Neuronal stem cell (in vitro differentiated cells): ENCODE measurements at regions not wholly inside any gene's neighbourhood (a gene's known extent, or its start where the extent isn't known, plus 50 kb on each side); places are given as distances from the start of the nearest gene placed in this dataset.

Source experiments
- DNase-seq: peaks from one replicate; pipeline ENCODE4 v3.0.0-alpha.2; 2013; ENCODE audit warnings: low spot score
- H2AFZ ChIP-seq: one replicate; pipeline ENCODE4 v1.6.1; 2013; ENCODE audit warnings: mild to moderate bottlenecking, low read length, inconsistent platforms
- H2AK5ac ChIP-seq: 2 replicates; pipeline ENCODE4 v1.6.1; 2013; ENCODE audit warnings: low read depth, mild to moderate bottlenecking, inconsistent platforms, low read length, moderate library complexity, mixed read lengths
- H2BK120ac ChIP-seq: 2 replicates; pipeline ENCODE4 v1.6.1; 2013; ENCODE audit warnings: low read depth, mild to moderate bottlenecking, inconsistent platforms, low read length, moderate library complexity, mixed read lengths
- H2BK12ac ChIP-seq: one replicate; pipeline ENCODE4 v1.6.1; 2013; ENCODE audit warnings: low read length, inconsistent platforms
- H2BK15ac ChIP-seq: 2 replicates; pipeline ENCODE4 v1.6.1; 2013; ENCODE audit warnings: mild to moderate bottlenecking, low read length, inconsistent platforms, mixed read lengths
- H2BK5ac ChIP-seq: one replicate; pipeline ENCODE4 v1.6.1; 2013; ENCODE audit warnings: inconsistent platforms, mild to moderate bottlenecking, low read length, moderate library complexity
- H3K14ac ChIP-seq: one replicate; pipeline ENCODE4 v1.6.1; 2013; ENCODE audit warnings: low read length, inconsistent platforms
- H3K18ac ChIP-seq: 2 replicates; pipeline ENCODE4 v1.6.1; 2013; ENCODE audit warnings: low read length, inconsistent platforms
- H3K23ac ChIP-seq: 2 replicates; pipeline ENCODE4 v1.6.1; 2013; ENCODE audit warnings: low read depth, mild to moderate bottlenecking, mixed read lengths, low read length, inconsistent platforms; ENCODE audit not compliant: poor library complexity
- H3K27ac ChIP-seq: replicated peaks from 3 replicates; pipeline ENCODE4 v1.5.1; 2013; ENCODE audit warnings: low read length, inconsistent platforms
- H3K27me3 ChIP-seq, 3 experiments: 2 replicates each; pipeline ENCODE4 v1.6.1; 2013; ENCODE audit warnings: low read length in 3 of 3, mild to moderate bottlenecking in 2 of 3, inconsistent platforms in 1 of 3, low read depth in 1 of 3, mixed read lengths in 1 of 3, moderate library complexity in 1 of 3; ENCODE audit not compliant: control insufficient read depth in 3 of 3, insufficient read depth in 3 of 3
- H3K36me3 ChIP-seq, 2 donors: replicated peaks in 1 of 2; 2 replicates each; pipeline ENCODE4 v1.6.1; 2013; ENCODE audit warnings: low read length in 2 of 2; ENCODE audit not compliant: control insufficient read depth in 2 of 2, insufficient read depth in 2 of 2
- H3K4ac ChIP-seq: 2 replicates; pipeline ENCODE4 v1.6.1; 2013; ENCODE audit warnings: inconsistent platforms, mild to moderate bottlenecking, low read length, moderate library complexity
- H3K4me1 ChIP-seq, 2 donors: 1 replicate in 1 of 2; 2 replicates in 1 of 2; pipeline ENCODE4 v1.6.1; 2013; ENCODE audit warnings: low read length in 2 of 2, low read depth in 1 of 2; ENCODE audit not compliant: control insufficient read depth in 2 of 2, insufficient read depth in 1 of 2
- H3K4me2 ChIP-seq: one replicate; pipeline ENCODE4 v1.6.1; 2013; ENCODE audit warnings: mild to moderate bottlenecking, low read length, inconsistent platforms; ENCODE audit not compliant: insufficient read depth, poor library complexity, severe bottlenecking
- H3K4me3 ChIP-seq, 2 donors: 2 replicates each; pipeline ENCODE4 v1.5.1; 2013; ENCODE audit warnings: low read length in 2 of 2, mild to moderate bottlenecking in 2 of 2, inconsistent platforms in 1 of 2, moderate library complexity in 1 of 2
- H3K79me1 ChIP-seq: one replicate; pipeline ENCODE4 v1.6.1; 2013; ENCODE audit warnings: low read depth, mild to moderate bottlenecking, inconsistent platforms, low read length, moderate library complexity
- H3K9ac ChIP-seq: one replicate; pipeline ENCODE4 v1.6.1; 2013; ENCODE audit warnings: mild to moderate bottlenecking, low read depth, low read length, inconsistent platforms; ENCODE audit not compliant: poor library complexity
- H3K9me3 ChIP-seq, 2 donors: replicated peaks in 1 of 2; 2 replicates each; pipeline versions ENCODE3 to v1.6.1; 2013; ENCODE audit warnings: low read length in 2 of 2, mild to moderate bottlenecking in 2 of 2, inconsistent platforms in 1 of 2, low read depth in 1 of 2, mixed read lengths in 1 of 2, moderate library complexity in 1 of 2; ENCODE audit not compliant: control insufficient read depth in 2 of 2, insufficient read depth in 1 of 2
- H4K8ac ChIP-seq: one replicate; pipeline ENCODE4 v1.6.1; 2013; ENCODE audit warnings: low read depth, mild to moderate bottlenecking, inconsistent platforms, low read length, moderate library complexity
- H4K91ac ChIP-seq: one replicate; pipeline ENCODE4 v1.6.1; 2013; ENCODE audit warnings: low read length, low read depth, mild to moderate bottlenecking, inconsistent platforms; ENCODE audit not compliant: poor library complexity
- WGBS, 2 donors: extraction: QIAGEN DNeasy Blood & Tissue Kit; methylation state at CpG; one replicate each; pipeline ENCODE4 v1.1.7; 2013; ENCODE audit warnings: missing lambda C conversion rate in 2 of 2, mixed read lengths in 1 of 2; ENCODE audit not compliant: insufficient read length in 2 of 2, insufficient replicate concordance in 1 of 2; ENCODE audit errors: extremely low coverage in 2 of 2; 5-methylcytosine and 5-hydroxymethylcytosine counted together

DNA sequence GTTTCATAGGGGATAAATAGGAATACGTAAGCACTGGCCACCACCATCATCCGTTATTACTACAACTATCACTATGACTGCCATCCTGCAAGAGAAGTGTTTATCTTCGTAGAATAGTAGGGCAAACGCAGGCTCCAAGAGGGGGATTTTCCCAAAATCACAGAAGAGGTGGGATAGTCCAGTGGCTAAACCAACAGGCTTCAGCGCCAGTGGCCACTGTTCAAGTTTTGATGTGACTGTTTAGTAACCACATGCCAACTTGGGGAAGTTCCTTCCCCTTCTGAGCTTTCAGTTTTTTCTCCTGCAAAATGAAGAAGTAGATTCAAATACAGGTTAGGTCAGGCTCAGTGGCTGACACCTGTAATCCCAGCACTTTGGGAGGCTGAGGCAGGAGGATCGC is 60.7 kb upstream of the GRIN2A start:
- Histone ChIP-seq H4K91ac (no peak overlapping the region), H3K4me1 (peaks cover 0 to 3% of the 10 kb centered on the region in 2 donors), H3K9ac (no peak overlapping the region), H2AK5ac (no peak overlapping the region), H3K79me1 (no peaks in the 10 kb centered on the region), H3K14ac (no peak overlapping the region), H3K4ac (no peak overlapping the region), H2AFZ (no peak overlapping the region), H3K23ac (no peak overlapping the region), H3K9me3 (no peaks in the 10 kb centered on the region), H3K27me3 (no peaks in the 10 kb centered on the region), H3K4me2 (no peak overlapping the region), H2BK15ac (no peak overlapping the region), H3K4me3 (no peak overlapping the region), H4K8ac (no peak overlapping the region), H2BK12ac (no peak overlapping the region), H2BK5ac (no peak overlapping the region), H3K27ac (no peak overlapping the region), H3K18ac (no peak overlapping the region), H2BK120ac (no peak overlapping the region), H3K36me3 (no peaks in the 10 kb centered on the region)
- no CpG with 5 or more reads among the region's 6 CpGs for WGBS, 2 donors
- no peak for DNase-seq

DNA sequence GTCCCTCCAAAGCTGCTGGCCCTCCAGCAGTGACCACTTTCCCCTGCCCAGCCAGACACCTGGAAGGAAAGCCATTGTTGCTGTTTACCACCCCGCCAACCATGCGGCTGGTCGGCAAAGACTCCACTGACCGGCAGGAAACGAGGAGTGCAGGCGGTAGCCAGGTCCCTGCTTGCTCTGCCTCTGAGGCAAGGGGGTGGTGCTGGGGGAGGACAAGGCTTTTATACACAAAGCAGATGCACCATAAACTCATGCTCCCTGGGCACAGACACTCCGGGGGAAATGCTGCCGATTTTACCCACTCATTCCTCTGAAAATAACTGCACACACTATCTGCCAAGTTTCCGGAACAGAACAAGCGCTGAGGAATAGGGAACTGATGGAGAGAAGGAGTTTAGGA is 62.8 kb upstream of the GRIN2A start:
- Histone ChIP-seq H3K14ac (no peak overlapping the region), H3K4ac (no peak overlapping the region), H4K91ac (no peak overlapping the region), H2BK15ac (no peak overlapping the region), H3K27ac (no peak overlapping the region), H3K9me3 (no peaks in the 10 kb centered on the region), H3K23ac (no peak overlapping the region), H2AK5ac (no peak overlapping the region), H3K79me1 (no peaks in the 10 kb centered on the region), H2BK120ac (no peak overlapping the region), H4K8ac (no peak overlapping the region), H3K9ac (no peak overlapping the region), H3K4me3 (no peak overlapping the region), H3K18ac (peak overlapping the region; percentile 1), H3K36me3 (no peaks in the 10 kb centered on the region), H3K4me2 (no peak overlapping the region), H3K27me3 (no peaks in the 10 kb centered on the region), H2BK12ac (no peak overlapping the region), H2AFZ (no peak overlapping the region), H3K4me1 (no peaks in the 10 kb centered on the region), H2BK5ac (no peak overlapping the region)
- no peak for DNase-seq
- no CpG with 5 or more reads among the region's 10 CpGs for WGBS, 2 donors

DNA sequence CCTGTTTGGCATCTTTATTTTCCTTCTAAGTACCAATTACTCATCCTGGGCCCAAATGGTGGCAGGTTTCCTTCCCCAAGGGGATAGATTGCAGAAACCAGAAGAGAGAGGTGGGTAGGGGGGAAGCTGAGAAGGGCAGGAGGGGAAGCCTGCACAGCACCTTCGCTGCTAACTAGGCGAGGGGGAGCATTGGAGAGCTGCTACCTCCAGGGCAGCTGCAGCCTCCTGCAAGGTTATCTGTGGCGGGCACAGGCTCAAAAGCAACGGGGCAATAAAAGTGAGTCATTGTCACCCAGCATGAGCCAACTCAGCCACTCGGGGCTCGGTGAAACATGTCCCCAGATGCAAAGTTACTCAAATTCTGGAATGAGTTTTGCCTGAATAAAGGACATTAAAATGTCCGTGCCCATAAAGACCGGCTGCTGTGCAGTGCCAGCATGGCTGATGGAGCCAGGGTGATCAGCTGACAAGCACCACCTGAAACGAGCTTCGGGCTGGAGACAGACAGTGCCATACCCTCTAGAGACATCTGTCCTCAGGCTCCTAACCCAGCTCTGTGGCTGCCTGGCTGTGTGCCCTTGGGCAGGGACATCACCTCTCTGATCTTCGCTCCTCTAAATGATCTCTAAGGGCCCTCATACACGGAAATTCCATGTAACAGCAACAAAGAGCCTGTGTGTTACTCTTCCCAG is 68.1 kb upstream of the GRIN2A start:
- Histone ChIP-seq H2AK5ac (no peak overlapping the region), H2BK120ac (no peak overlapping the region), H2BK15ac (no peak overlapping the region), H4K91ac (no peak overlapping the region), H2BK12ac (no peak overlapping the region), H3K4me2 (no peak overlapping the region), H3K4me1 (no peaks in the 10 kb centered on the region), H3K23ac (no peak overlapping the region), H3K4ac (no peak overlapping the region), H2BK5ac (no peak overlapping the region), H3K4me3 (peak overlapping the region in 1 of 2 donors; percentile 30), H3K79me1 (no peaks in the 10 kb centered on the region), H3K9ac (no peak overlapping the region), H3K14ac (no peak overlapping the region), H2AFZ (no peak overlapping the region), H3K27me3 (no peaks in the 10 kb centered on the region), H4K8ac (no peak overlapping the region), H3K27ac (no peak overlapping the region), H3K18ac (no peak overlapping the region), H3K36me3 (no peaks in the 10 kb centered on the region), H3K9me3 (no peaks in the 10 kb centered on the region)
- no peak for DNase-seq
- no CpG with 5 or more reads among the region's 12 CpGs for WGBS, 2 donors

DNA sequence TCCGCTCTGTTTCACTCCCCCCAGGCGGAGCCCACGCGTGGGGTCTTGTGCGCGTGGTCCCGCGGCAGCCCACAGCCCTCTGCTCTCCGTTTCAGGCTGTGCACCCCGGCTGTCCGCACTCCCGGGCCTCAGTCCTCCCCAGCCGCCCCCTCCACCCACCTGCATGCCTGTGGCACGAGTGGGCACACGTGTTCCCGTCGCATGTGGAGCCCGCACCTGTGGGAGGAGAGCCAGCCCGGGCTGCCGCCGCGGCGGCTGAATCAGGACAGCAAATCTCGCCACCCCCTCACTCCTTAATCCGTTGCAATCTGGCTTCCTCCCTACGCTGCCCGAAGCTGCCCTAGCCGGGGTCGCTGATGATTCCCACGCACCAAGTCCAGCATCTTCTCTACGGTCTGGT is 69.9 kb upstream of the GRIN2A start:
- peak overlapping the region; percentile 57 for H3K23ac ChIP-seq
- peaks cover 0 to under 1% of the 10 kb centered on the region in 2 donors for H3K4me1 ChIP-seq
- H2BK5ac ChIP-seq, result peak overlapping the region; percentile 40
- peaks cover 0 to 4% (median 0%) of the 10 kb centered on the region in 3 experiments for H3K27me3 ChIP-seq
- H3K4me2 ChIP-seq, result no peak overlapping the region
- H3K4me3 ChIP-seq, result no peak overlapping the region
- peak overlapping the region; percentile 44 for H2BK15ac ChIP-seq
- H2BK12ac ChIP-seq, result no peak overlapping the region
- peak overlapping the region; percentile 42 for H4K91ac ChIP-seq
- H3K9ac ChIP-seq, result no peak overlapping the region
- H3K36me3 ChIP-seq, result no peaks in the 10 kb centered on the region
- H2AK5ac ChIP-seq, result peak overlapping the region; percentile 57
- no peak overlapping the region for H4K8ac ChIP-seq
- H3K27ac ChIP-seq, result no peak overlapping the region
- no peaks in the 10 kb centered on the region for H3K9me3 ChIP-seq
- WGBS, 2 donors, result no CpG with 5 or more reads among the region's 31 CpGs
- no peak overlapping the region for H2BK120ac ChIP-seq
- H3K18ac ChIP-seq, result peak overlapping the region; percentile 66
- H3K4ac ChIP-seq, result peak overlapping the region; percentile 6
- H3K79me1 ChIP-seq, result no peaks in the 10 kb centered on the region
- peak overlapping the region; percentile 11 for H3K14ac ChIP-seq
- no peak for DNase-seq
- H2AFZ ChIP-seq, result no peak overlapping the region
